ENCODE measurements at regions not wholly inside any gene's neighbourhood (a gene's known extent, or its start where the extent isn't known, plus 50 kb on each side); places are given as distances from the start of the nearest gene placed in this dataset.

DNA sequence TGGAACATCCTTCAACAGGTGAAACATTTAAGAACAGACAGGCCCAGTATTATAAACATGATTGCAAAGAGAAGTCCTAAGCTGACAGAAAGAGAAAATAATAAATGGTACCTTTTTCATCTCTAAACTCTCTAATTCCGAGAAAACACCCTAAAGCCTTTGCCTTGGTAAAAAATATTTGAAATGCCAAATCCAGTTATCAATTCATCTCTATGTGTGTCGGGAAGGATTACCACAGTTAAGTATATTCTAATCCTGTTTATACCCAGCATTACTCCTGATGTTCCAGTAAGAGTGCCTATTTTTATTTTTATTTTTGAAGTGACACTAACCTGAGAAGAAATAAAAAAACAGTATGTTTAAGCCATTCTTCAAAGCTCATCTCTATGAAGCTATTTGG, 219.3 kb upstream of the NANOGP8 start:
- TF ChIP-seq EZH2 (IDR thresholded peaks at IDR 0.05; ENCODE audit: borderline replicate concordance, low read depth, low read length, severe bottlenecking) = no peak
- TF ChIP-seq, protein P1, sequence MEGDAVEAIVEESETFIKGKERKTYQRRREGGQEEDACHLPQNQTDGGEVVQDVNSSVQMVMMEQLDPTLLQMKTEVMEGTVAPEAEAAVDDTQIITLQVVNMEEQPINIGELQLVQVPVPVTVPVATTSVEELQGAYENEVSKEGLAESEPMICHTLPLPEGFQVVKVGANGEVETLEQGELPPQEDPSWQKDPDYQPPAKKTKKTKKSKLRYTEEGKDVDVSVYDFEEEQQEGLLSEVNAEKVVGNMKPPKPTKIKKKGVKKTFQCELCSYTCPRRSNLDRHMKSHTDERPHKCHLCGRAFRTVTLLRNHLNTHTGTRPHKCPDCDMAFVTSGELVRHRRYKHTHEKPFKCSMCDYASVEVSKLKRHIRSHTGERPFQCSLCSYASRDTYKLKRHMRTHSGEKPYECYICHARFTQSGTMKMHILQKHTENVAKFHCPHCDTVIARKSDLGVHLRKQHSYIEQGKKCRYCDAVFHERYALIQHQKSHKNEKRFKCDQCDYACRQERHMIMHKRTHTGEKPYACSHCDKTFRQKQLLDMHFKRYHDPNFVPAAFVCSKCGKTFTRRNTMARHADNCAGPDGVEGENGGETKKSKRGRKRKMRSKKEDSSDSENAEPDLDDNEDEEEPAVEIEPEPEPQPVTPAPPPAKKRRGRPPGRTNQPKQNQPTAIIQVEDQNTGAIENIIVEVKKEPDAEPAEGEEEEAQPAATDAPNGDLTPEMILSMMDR (IDR thresholded peaks at IDR 0.05; ENCODE audit: borderline replicate concordance, extremely low read depth, low read length, poor library complexity, severe bottlenecking) = no peak
